Thyroid gland (tissue), 4 donors: ENCODE measurements at regions not wholly inside any gene's neighbourhood (a gene's known extent, or its start where the extent isn't known, plus 50 kb on each side); places are given as distances from the start of the nearest gene placed in this dataset.

Experiments
- POLR2A ChIP-seq, 2 donors: fragments of 450-650 bp; IDR thresholded peaks; one replicate each; pipeline ENCODE4 v1.6.1; 2017; ENCODE audit warnings: antibody characterized with exemption in 2 of 2, mild to moderate bottlenecking in 2 of 2, moderate library complexity in 1 of 2
- TF ChIP-seq, protein P1 (sequence below), 6 experiments: fragments of 200-600 bp in 3 of 6; fragments of 450-650 bp in 3 of 6; sonication (generic) in 3 of 6; IDR thresholded peaks; one replicate each; pipeline ENCODE4 v1.5.1; 2016 to 2019; ENCODE audit warnings: antibody characterized with exemption in 6 of 6, mild to moderate bottlenecking in 2 of 6, inconsistent platforms in 1 of 6, moderate library complexity in 1 of 6

GRCh38 chr12:67915335-67915851, 73.9 kb upstream of the IFNG-AS1 start:
- TF ChIP-seq, protein P1, sequence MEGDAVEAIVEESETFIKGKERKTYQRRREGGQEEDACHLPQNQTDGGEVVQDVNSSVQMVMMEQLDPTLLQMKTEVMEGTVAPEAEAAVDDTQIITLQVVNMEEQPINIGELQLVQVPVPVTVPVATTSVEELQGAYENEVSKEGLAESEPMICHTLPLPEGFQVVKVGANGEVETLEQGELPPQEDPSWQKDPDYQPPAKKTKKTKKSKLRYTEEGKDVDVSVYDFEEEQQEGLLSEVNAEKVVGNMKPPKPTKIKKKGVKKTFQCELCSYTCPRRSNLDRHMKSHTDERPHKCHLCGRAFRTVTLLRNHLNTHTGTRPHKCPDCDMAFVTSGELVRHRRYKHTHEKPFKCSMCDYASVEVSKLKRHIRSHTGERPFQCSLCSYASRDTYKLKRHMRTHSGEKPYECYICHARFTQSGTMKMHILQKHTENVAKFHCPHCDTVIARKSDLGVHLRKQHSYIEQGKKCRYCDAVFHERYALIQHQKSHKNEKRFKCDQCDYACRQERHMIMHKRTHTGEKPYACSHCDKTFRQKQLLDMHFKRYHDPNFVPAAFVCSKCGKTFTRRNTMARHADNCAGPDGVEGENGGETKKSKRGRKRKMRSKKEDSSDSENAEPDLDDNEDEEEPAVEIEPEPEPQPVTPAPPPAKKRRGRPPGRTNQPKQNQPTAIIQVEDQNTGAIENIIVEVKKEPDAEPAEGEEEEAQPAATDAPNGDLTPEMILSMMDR (IDR thresholded peaks at IDR 0.05), result no peak
- TF ChIP-seq POLR2A (IDR thresholded peaks at IDR 0.05), result no peak
